ENCODE measurements at regions not wholly inside any gene's neighbourhood (a gene's known extent, or its start where the extent isn't known, plus 50 kb on each side); places are given as distances from the start of the nearest gene placed in this dataset.

GRCh38 chr7:94252124-94252523 is 142.6 kb upstream of the COL1A2 start:
- no peak for DNase-seq (ENCODE audit: low read depth)
- TF ChIP-seq CTCF (IDR thresholded peaks at IDR 0.05; ENCODE audit: insufficient read depth, low read depth, low read length): no peak
- H3K4me3 ChIP-seq (ENCODE audit: low read depth, low read length): no peak overlapping the region

GRCh38 chr7:94252971-94253370 is 141.7 kb upstream of the COL1A2 start:
- peak; percentile 49 for DNase-seq (ENCODE audit: low read depth)

GRCh38 chr7:94253686-94254085 is 141.0 kb upstream of the COL1A2 start:
- TF ChIP-seq CTCF (IDR thresholded peaks at IDR 0.05; ENCODE audit: insufficient read depth, low read depth, low read length): no peak
- H3K4me3 ChIP-seq (ENCODE audit: low read depth, low read length): no peak overlapping the region
- peak; percentile 85 for DNase-seq (ENCODE audit: low read depth)

More at GRCh38 chr7:94252971-94253370, 141.7 kb upstream of the COL1A2 start:
- no peak overlapping the region for H3K4me3 ChIP-seq (ENCODE audit: low read depth, low read length)
- no peak for TF ChIP-seq CTCF (IDR thresholded peaks at IDR 0.05; ENCODE audit: insufficient read depth, low read depth, low read length)

- no peak overlapping the region for H3K4me3 ChIP-seq (ENCODE audit: low read depth, low read length)
- TF ChIP-seq CTCF (IDR thresholded peaks at IDR 0.05; ENCODE audit: insufficient read depth, low read depth, low read length): no peak
- DNase-seq (ENCODE audit: low read depth): peak; percentile 18
Measured at GRCh38 chr7:94258418-94259300, 136.0 kb upstream of the COL1A2 start.

- no peak for DNase-seq (ENCODE audit: low read depth)
- no peak for TF ChIP-seq CTCF (IDR thresholded peaks at IDR 0.05; ENCODE audit: insufficient read depth, low read depth, low read length)
- no peak overlapping the region for H3K4me3 ChIP-seq (ENCODE audit: low read depth, low read length)
Measured at GRCh38 chr7:94261067-94261466, 133.6 kb upstream of the COL1A2 start.

- TF ChIP-seq CTCF (IDR thresholded peaks at IDR 0.05; ENCODE audit: insufficient read depth, low read depth, low read length): no peak
- H3K4me3 ChIP-seq (ENCODE audit: low read depth, low read length): no peak overlapping the region
- DNase-seq (ENCODE audit: low read depth): no peak
Measured at GRCh38 chr7:94264756-94265155, 129.9 kb upstream of the COL1A2 start.
